IMR-90 (cell line): ENCODE measurements at regions not wholly inside any gene's neighbourhood (a gene's known extent, or its start where the extent isn't known, plus 50 kb on each side); places are given as distances from the start of the nearest gene placed in this dataset.

Experiments
- ATAC-seq: fragments of 200-7000 bp; cut with Tn5 transposase; 2 replicates; pipeline ENCODE4 v1.9.1; 2020; ENCODE audit warnings: low read depth, mild to moderate bottlenecking, moderate library complexity
- BruUV-seq: library from RNA; stranded (reverse); fragments of 400-500 nt; replicated peaks from 2 replicates; lab custom pipeline; 2021; lab: Mats Ljungman, UMichigan
- CTCF ChIA-PET: fragments of 300-600 bp; formaldehyde crosslinking; extraction: SDS; loops from one replicate; lab custom pipeline; 2021; ENCODE audit warnings: antibody characterized with exemption; lab: Yijun Ruan, JAX
- POLR2A ChIA-PET: fragments of 300-600 bp; sonication (Branson Sonifier 250); formaldehyde crosslinking; loops from one replicate; lab custom pipeline; 2022; ENCODE audit warnings: antibody characterized with exemption; ENCODE audit not compliant: unreplicated experiment; lab: Charles Lee
- DNase-seq: peaks from one replicate; pipeline ENCODE4 v3.0.0; 2013
- H2AFZ ChIP-seq: replicated peaks from 2 replicates; pipeline ENCODE3; 2013; ENCODE audit warnings: low read length, mild to moderate bottlenecking; ENCODE audit not compliant: poor library complexity
- H2AK5ac ChIP-seq: 2 replicates; pipeline ENCODE4 v1.6.1; 2013; ENCODE audit warnings: low read depth, low read length, inconsistent platforms
- H2AK9ac ChIP-seq: replicated peaks from 2 replicates; pipeline ENCODE3; 2013; ENCODE audit warnings: mild to moderate bottlenecking, low read depth, low read length, moderate library complexity; ENCODE audit not compliant: poor library complexity
- H2BK120ac ChIP-seq: 2 replicates; pipeline ENCODE4 v1.6.1; 2013; ENCODE audit warnings: low read depth, low read length, inconsistent platforms
- H2BK15ac ChIP-seq: 3 replicates; pipeline ENCODE4 v1.6.1; 2013; ENCODE audit warnings: low read depth, low read length, inconsistent platforms
- H2BK20ac ChIP-seq: 2 replicates; pipeline ENCODE4 v1.6.1; 2013; ENCODE audit warnings: low read depth, mild to moderate bottlenecking, inconsistent platforms, low read length, moderate library complexity
- H2BK5ac ChIP-seq: 2 replicates; pipeline ENCODE4 v1.6.1; 2013; ENCODE audit warnings: mild to moderate bottlenecking, low read depth, low read length, inconsistent platforms; ENCODE audit not compliant: poor library complexity, severe bottlenecking
- H3K14ac ChIP-seq: replicated peaks from 2 replicates; pipeline ENCODE4 v1.6.1; 2013; ENCODE audit warnings: low read depth, low read length, inconsistent platforms
- H3K18ac ChIP-seq: 2 replicates; pipeline ENCODE4 v1.6.1; 2013; ENCODE audit warnings: low read depth, low read length, control low read depth
- H3K23ac ChIP-seq: 2 replicates; pipeline ENCODE4 v1.6.1; 2013; ENCODE audit warnings: low read depth, low read length, inconsistent platforms
- H3K27ac ChIP-seq: 2 replicates; pipeline ENCODE4 v1.5.1; 2013; ENCODE audit warnings: mild to moderate bottlenecking, control low read depth, low read length; ENCODE audit not compliant: insufficient read depth
- H3K27me3 ChIP-seq: 2 replicates; pipeline ENCODE4 v1.6.1; 2013; ENCODE audit warnings: low read length; ENCODE audit not compliant: control insufficient read depth, insufficient read depth
- H3K36me3 ChIP-seq: 2 replicates; pipeline ENCODE4 v1.6.1; 2013; ENCODE audit warnings: low read length, mixed read lengths; ENCODE audit not compliant: control insufficient read depth, insufficient read depth
- H3K4ac ChIP-seq: 2 replicates; pipeline ENCODE4 v1.6.1; 2013; ENCODE audit warnings: low read depth, low read length, inconsistent platforms
- H3K4me1 ChIP-seq: 2 replicates; pipeline ENCODE4 v1.6.1; 2013; ENCODE audit warnings: low read length, mixed read lengths; ENCODE audit not compliant: control insufficient read depth, insufficient read depth
- H3K4me2 ChIP-seq: 2 replicates; pipeline ENCODE4 v1.6.1; 2013; ENCODE audit warnings: low read depth, mild to moderate bottlenecking, control low read depth, low read length, moderate library complexity
- H3K4me3 ChIP-seq: 2 replicates; pipeline ENCODE4 v1.5.1; 2013; ENCODE audit warnings: low read depth, mild to moderate bottlenecking, control low read depth, low read length, moderate library complexity; ENCODE audit not compliant: insufficient read depth
- H3K56ac ChIP-seq: 2 replicates; pipeline ENCODE4 v1.6.1; 2013; ENCODE audit warnings: low read length, inconsistent platforms; ENCODE audit not compliant: insufficient read depth; ENCODE audit errors: extremely low read depth
- H3K79me1 ChIP-seq, 2 experiments: 2 replicates each; pipeline ENCODE4 v1.6.1; 2013; ENCODE audit warnings: low read length in 2 of 2, inconsistent platforms in 1 of 2, low read depth in 1 of 2
- H3K9ac ChIP-seq: 2 replicates; pipeline ENCODE4 v1.6.1; 2013; ENCODE audit warnings: low read depth, low read length, control low read depth
- H3K9me1 ChIP-seq: 2 replicates; pipeline ENCODE4 v1.6.1; 2013; ENCODE audit warnings: low read length, inconsistent platforms; ENCODE audit not compliant: insufficient read depth
- H3K9me3 ChIP-seq: 2 replicates; pipeline ENCODE4 v1.6.1; 2013; ENCODE audit warnings: low read length; ENCODE audit not compliant: control insufficient read depth, insufficient read depth
- H4K20me1 ChIP-seq: 2 replicates; pipeline ENCODE4 v1.6.1; 2013; ENCODE audit warnings: low read length, inconsistent platforms; ENCODE audit not compliant: insufficient read depth
- H4K5ac ChIP-seq: 2 replicates; pipeline ENCODE4 v1.6.1; 2013; ENCODE audit warnings: mild to moderate bottlenecking, low read depth, low read length, control low read depth
- H4K8ac ChIP-seq, 2 experiments: 2 replicates each; pipeline ENCODE4 v1.6.1; 2013; ENCODE audit warnings: low read depth in 2 of 2, low read length in 2 of 2, control low read depth in 1 of 2, inconsistent platforms in 1 of 2
- H4K91ac ChIP-seq: 2 replicates; pipeline ENCODE4 v1.6.1; 2013; ENCODE audit warnings: low read depth, low read length, inconsistent platforms; ENCODE audit not compliant: insufficient read depth
- BHLHE40 ChIP-seq: fragments of 150-350 bp; IDR thresholded peaks from 2 replicates; pipeline ENCODE4 v1.6.1; 2016; ENCODE audit warnings: mild to moderate bottlenecking, low read depth, low read length
- CEBPB ChIP-seq: IDR thresholded peaks from 2 replicates; pipeline ENCODE4 v1.6.1; 2012; ENCODE audit warnings: low read depth, low read length, improper control_type of control experiment
- CHD1 ChIP-seq: IDR thresholded peaks from 2 replicates; pipeline ENCODE4 v1.6.1; 2012; ENCODE audit warnings: low read depth, low read length, improper control_type of control experiment
- MAFK ChIP-seq: IDR thresholded peaks from 2 replicates; pipeline ENCODE4 v1.6.1; 2012; ENCODE audit warnings: low read depth, low read length, improper control_type of control experiment
- MAZ ChIP-seq: IDR thresholded peaks from 2 replicates; pipeline ENCODE4 v1.6.1; 2012; ENCODE audit warnings: low read depth, mild to moderate bottlenecking, low read length, improper control_type of control experiment, moderate library complexity, borderline replicate concordance
- MXI1 ChIP-seq: IDR thresholded peaks from 2 replicates; pipeline ENCODE4 v1.6.1; 2012; ENCODE audit warnings: low read depth, mild to moderate bottlenecking, low read length, moderate library complexity, borderline replicate concordance
- NFE2L2 ChIP-seq: fragments of 150-350 bp; IDR thresholded peaks from 2 replicates; pipeline ENCODE4 v1.6.1; 2016; ENCODE audit warnings: low read depth, mild to moderate bottlenecking, low read length
- POLR2A ChIP-seq: IDR thresholded peaks from 2 replicates; pipeline ENCODE4 v1.6.1; 2012; ENCODE audit warnings: mild to moderate bottlenecking, low read depth, low read length
- RAD21 ChIP-seq: IDR thresholded peaks from 2 replicates; pipeline ENCODE4 v1.6.1; 2012; ENCODE audit warnings: low read length, improper control_type of control experiment
- RCOR1 ChIP-seq: IDR thresholded peaks from 2 replicates; pipeline ENCODE4 v1.6.1; 2012; ENCODE audit warnings: mild to moderate bottlenecking, low read length, improper control_type of control experiment; ENCODE audit not compliant: insufficient replicate concordance
- RFX5 ChIP-seq: IDR thresholded peaks from 2 replicates; pipeline ENCODE4 v1.8.0; 2012; ENCODE audit warnings: low read depth, mild to moderate bottlenecking, low read length, moderate library complexity
- SMC3 ChIP-seq: fragments of 150-350 bp; IDR thresholded peaks from 2 replicates; pipeline ENCODE4 v1.6.1; 2016; ENCODE audit warnings: low read depth, mild to moderate bottlenecking, antibody characterized with exemption, low read length, moderate library complexity
- USF2 ChIP-seq: fragments of 150-350 bp; IDR thresholded peaks from 2 replicates; pipeline ENCODE4 v1.6.1; 2017; ENCODE audit warnings: mild to moderate bottlenecking, antibody characterized with exemption, low read length, low read depth
- WGBS, 2 experiments: methylation state at CpG; one replicate each; pipeline versions ENCODE4 v1.1.5 to v1.1.7; 2013; ENCODE audit warnings: missing lambda C conversion rate in 2 of 2; ENCODE audit not compliant: insufficient read length in 1 of 2; ENCODE audit errors: extremely low coverage in 2 of 2; 5-methylcytosine and 5-hydroxymethylcytosine counted together
- dilution Hi-C: fragments of 300-500 bp; cut with HindIII; formaldehyde crosslinking; loops from one replicate; pipeline ENCODE4 v1.14.3; 2018; ENCODE audit warnings: low sequenced_read_pairs; ENCODE audit not compliant: unreplicated experiment
- in situ Hi-C: fragments of 300-500 bp; cut with MboI; formaldehyde crosslinking; loops from 3 replicates; pipeline ENCODE4 v1.14.3; 2019; ENCODE audit warnings: low sequenced_read_pairs, inconsistent platforms, mixed read lengths
- intact Hi-C: fragments of 100-400 bp; cut with micrococcal nuclease; formaldehyde crosslinking; loops from 2 replicates; pipeline ENCODE4 v1.10.0; 2022
- TF ChIP-seq, protein P1 (sequence below): fragments of 150-350 bp; IDR thresholded peaks from 2 replicates; pipeline ENCODE4 v1.6.1; 2016; ENCODE audit warnings: low read depth, mild to moderate bottlenecking, low read length, moderate library complexity, borderline replicate concordance
- TF ChIP-seq, protein P2 (sequence below): conservative IDR thresholded peaks from 2 replicates; pipeline ENCODE4 v1.5.1; 2012; ENCODE audit warnings: mild to moderate bottlenecking, low read depth, low read length, improper control_type of control experiment

DNA sequence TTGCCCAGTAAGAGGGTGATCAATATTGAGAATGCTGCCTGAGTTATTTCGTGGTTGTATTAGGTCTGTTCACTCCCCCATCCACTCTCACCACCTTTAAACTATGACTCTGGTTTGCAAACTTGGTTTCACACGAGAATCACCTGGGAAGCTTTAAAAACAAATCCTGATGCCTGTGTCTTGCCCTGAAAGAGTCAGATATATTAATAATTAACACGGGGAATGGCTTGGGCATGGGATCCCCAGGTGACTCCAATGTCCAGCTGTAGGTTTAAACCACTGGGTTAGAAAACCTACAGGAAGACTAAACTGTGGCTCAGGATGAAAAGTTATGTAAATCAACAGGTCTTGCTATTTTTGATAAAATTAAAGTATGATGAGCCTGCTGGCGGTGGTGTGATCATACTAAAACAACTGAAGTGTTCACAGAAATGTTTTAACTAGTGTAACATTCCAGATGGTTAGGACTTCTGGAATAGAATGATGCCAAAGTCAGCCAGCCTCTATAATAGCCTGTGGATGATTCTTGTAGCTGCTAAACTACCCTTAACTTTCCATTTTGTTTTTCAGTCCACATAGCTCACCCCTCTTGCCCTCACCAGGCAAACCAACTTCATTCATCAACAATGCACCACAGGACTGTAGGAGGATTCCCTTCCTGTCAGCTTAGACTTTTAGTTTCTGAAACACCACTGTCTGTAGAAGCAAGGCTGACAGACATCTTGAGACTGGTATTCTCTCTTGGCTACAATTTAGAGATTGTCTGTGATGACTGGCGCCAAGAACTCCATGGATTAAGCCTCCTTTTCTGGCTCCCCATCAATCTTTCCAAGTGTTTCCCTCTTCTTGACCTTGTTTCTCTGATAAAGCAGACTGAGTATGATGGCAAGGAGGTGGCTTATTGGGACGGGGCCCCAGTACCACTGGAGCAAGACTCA is 119.1 kb upstream of the ADAMTS9 start:
- H2BK20ac ChIP-seq = no peak overlapping the region
- no peak overlapping the region for H3K4me3 ChIP-seq
- H2BK15ac ChIP-seq = no peak overlapping the region
- H3K79me1 ChIP-seq = no peaks in the 10 kb centered on the region
- H3K23ac ChIP-seq = no peak overlapping the region
- H3K4ac ChIP-seq = no peak overlapping the region
- BruUV-seq = no TSS peak
- H3K9ac ChIP-seq = no peak overlapping the region
- dilution Hi-C loops = no loop called here
- ATAC-seq (no peak), DNase-seq (no peak)
- no peak overlapping the region for H4K91ac ChIP-seq
- H3K9me1 ChIP-seq = no peaks in the 10 kb centered on the region
- no peak overlapping the region for H2AFZ ChIP-seq
- H3K4me1 ChIP-seq = peaks cover 3% of the 10 kb centered on the region
- H4K5ac ChIP-seq = no peak overlapping the region
- ChIA-PET CTCF (no interaction called here), POLR2A (no interaction called here)
- no peak overlapping the region for H3K27ac ChIP-seq
- no CpG with 5 or more reads among the region's 6 CpGs for WGBS, 2 experiments
- no peak overlapping the region for H2AK5ac ChIP-seq
- H4K8ac ChIP-seq = no peak overlapping the region
- in situ Hi-C loops = no loop called here
- H2BK5ac ChIP-seq = no peak overlapping the region
- H3K36me3 ChIP-seq = peaks cover 2% of the 10 kb centered on the region; the same call in 1 of the 2 replicates
- no peaks in the 10 kb centered on the region for H3K9me3 ChIP-seq
- H3K14ac ChIP-seq = no peak overlapping the region
- H2AK9ac ChIP-seq = no peak overlapping the region
- no peak overlapping the region for H3K4me2 ChIP-seq
- H2BK120ac ChIP-seq = no peak overlapping the region
- no peak overlapping the region for H3K56ac ChIP-seq
- no peaks in the 10 kb centered on the region for H4K20me1 ChIP-seq
- H3K18ac ChIP-seq = no peak overlapping the region
- intact Hi-C loops = no loop called here
- no peaks in the 10 kb centered on the region for H3K27me3 ChIP-seq
- TF ChIP-seq MAFK (no peak), CEBPB (no peak), RCOR1 (no peak), BHLHE40 (no peak), MAZ (no peak), RAD21 (no peak), MXI1 (no peak), USF2 (no peak), RFX5 (no peak), NFE2L2 (no peak), POLR2A (no peak), SMC3 (no peak), CHD1 (no peak)
- TF ChIP-seq, protein P1, sequence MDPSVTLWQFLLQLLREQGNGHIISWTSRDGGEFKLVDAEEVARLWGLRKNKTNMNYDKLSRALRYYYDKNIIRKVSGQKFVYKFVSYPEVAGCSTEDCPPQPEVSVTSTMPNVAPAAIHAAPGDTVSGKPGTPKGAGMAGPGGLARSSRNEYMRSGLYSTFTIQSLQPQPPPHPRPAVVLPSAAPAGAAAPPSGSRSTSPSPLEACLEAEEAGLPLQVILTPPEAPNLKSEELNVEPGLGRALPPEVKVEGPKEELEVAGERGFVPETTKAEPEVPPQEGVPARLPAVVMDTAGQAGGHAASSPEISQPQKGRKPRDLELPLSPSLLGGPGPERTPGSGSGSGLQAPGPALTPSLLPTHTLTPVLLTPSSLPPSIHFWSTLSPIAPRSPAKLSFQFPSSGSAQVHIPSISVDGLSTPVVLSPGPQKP = no peak
- TF ChIP-seq, protein P2, sequence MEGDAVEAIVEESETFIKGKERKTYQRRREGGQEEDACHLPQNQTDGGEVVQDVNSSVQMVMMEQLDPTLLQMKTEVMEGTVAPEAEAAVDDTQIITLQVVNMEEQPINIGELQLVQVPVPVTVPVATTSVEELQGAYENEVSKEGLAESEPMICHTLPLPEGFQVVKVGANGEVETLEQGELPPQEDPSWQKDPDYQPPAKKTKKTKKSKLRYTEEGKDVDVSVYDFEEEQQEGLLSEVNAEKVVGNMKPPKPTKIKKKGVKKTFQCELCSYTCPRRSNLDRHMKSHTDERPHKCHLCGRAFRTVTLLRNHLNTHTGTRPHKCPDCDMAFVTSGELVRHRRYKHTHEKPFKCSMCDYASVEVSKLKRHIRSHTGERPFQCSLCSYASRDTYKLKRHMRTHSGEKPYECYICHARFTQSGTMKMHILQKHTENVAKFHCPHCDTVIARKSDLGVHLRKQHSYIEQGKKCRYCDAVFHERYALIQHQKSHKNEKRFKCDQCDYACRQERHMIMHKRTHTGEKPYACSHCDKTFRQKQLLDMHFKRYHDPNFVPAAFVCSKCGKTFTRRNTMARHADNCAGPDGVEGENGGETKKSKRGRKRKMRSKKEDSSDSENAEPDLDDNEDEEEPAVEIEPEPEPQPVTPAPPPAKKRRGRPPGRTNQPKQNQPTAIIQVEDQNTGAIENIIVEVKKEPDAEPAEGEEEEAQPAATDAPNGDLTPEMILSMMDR = no peak
